Body of pancreas (tissue), 4 donors: ENCODE measurements at regions not wholly inside any gene's neighbourhood (a gene's known extent, or its start where the extent isn't known, plus 50 kb on each side); places are given as distances from the start of the nearest gene placed in this dataset.

Experiments used
- POLR2A ChIP-seq, 3 donors: fragments of 450-650 bp; IDR thresholded peaks; one replicate each; pipeline ENCODE4 v1.6.1; 2016; ENCODE audit warnings: antibody characterized with exemption in 3 of 3, mild to moderate bottlenecking in 2 of 3
- TF ChIP-seq, protein P1 (sequence below), 7 experiments: fragments of 450-650 bp in 4 of 7; fragments of 200-600 bp in 3 of 7; sonication (generic) in 3 of 7; IDR thresholded peaks; one replicate each; pipeline ENCODE4 v1.5.1; 2016 to 2019; ENCODE audit warnings: antibody characterized with exemption in 7 of 7

DNA sequence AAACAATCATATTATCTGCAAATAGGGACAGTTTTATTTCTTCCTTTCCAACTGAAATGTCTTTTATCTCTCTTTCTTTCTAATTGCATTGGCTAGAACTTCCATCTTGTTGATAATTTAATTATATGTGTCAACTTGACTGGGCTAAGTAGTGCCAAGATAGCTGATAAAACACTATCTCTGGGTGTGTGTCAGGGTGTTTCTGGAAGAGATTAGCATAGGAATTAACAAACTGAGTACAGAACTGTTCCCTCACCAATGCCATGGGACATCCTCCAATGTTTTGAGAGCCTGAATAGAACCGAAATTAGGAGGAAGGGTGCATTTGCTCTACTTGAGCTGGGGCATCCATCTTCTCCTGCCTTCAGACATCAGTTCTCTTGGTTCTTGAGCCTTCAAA lies 1027.2 kb downstream of the FAT4 start:
- TF ChIP-seq, protein P1, sequence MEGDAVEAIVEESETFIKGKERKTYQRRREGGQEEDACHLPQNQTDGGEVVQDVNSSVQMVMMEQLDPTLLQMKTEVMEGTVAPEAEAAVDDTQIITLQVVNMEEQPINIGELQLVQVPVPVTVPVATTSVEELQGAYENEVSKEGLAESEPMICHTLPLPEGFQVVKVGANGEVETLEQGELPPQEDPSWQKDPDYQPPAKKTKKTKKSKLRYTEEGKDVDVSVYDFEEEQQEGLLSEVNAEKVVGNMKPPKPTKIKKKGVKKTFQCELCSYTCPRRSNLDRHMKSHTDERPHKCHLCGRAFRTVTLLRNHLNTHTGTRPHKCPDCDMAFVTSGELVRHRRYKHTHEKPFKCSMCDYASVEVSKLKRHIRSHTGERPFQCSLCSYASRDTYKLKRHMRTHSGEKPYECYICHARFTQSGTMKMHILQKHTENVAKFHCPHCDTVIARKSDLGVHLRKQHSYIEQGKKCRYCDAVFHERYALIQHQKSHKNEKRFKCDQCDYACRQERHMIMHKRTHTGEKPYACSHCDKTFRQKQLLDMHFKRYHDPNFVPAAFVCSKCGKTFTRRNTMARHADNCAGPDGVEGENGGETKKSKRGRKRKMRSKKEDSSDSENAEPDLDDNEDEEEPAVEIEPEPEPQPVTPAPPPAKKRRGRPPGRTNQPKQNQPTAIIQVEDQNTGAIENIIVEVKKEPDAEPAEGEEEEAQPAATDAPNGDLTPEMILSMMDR (IDR thresholded peaks at IDR 0.05): no peak
- no peak for TF ChIP-seq POLR2A (IDR thresholded peaks at IDR 0.05)
